SK-N-SH treated with all-trans-retinoic acid at 6 μM for 48 hours (cell line): ENCODE measurements at regions not wholly inside any gene's neighbourhood (a gene's known extent, or its start where the extent isn't known, plus 50 kb on each side); places are given as distances from the start of the nearest gene placed in this dataset.
"Not testable (repeated sequence)": the region's sequence is repeated elsewhere in the genome, so short reads cannot be mapped to it uniquely, and the experiment has no call there.

Experiments used
- ATAC-seq: fragments of 200-7000 bp; cut with Tn5 transposase; 3 replicates; pipeline ENCODE4 v1.9.1; 2020; ENCODE audit warnings: mild to moderate bottlenecking, moderate library complexity
- ARNTL ChIP-seq: fragments of 450-650 bp; formaldehyde crosslinking; IDR thresholded peaks from 2 replicates; pipeline ENCODE4 v1.5.0; 2020; ENCODE audit warnings: low read depth, mild to moderate bottlenecking, moderate library complexity, borderline replicate concordance
- BACH2 ChIP-seq: fragments of 250-450 bp; sonication (Bioruptor Pico); IDR thresholded peaks from 2 replicates; pipeline ENCODE4 v1.9.0; 2021; ENCODE audit warnings: mild to moderate bottlenecking, borderline replicate concordance
- CREB5 ChIP-seq: fragments of 250-450 bp; sonication (Bioruptor Pico); IDR thresholded peaks from 2 replicates; pipeline ENCODE4 v1.5.1; 2020; ENCODE audit warnings: low read depth, mild to moderate bottlenecking, moderate library complexity
- CSDC2 ChIP-seq: fragments of 250-450 bp; sonication (Bioruptor Pico); IDR thresholded peaks from 2 replicates; pipeline ENCODE4 v1.5.0; 2020; ENCODE audit warnings: mild to moderate bottlenecking, moderate library complexity
- CSRNP3 ChIP-seq: fragments of 250-450 bp; sonication (Bioruptor Pico); IDR thresholded peaks from 2 replicates; pipeline ENCODE4 v1.5.1; 2021; ENCODE audit warnings: mild to moderate bottlenecking, moderate library complexity
- ESRRG ChIP-seq: fragments of 250-450 bp; sonication (Bioruptor Pico); IDR thresholded peaks from 2 replicates; pipeline ENCODE4 v1.6.1; 2021; ENCODE audit warnings: mild to moderate bottlenecking
- GLIS3 ChIP-seq: fragments of 250-450 bp; sonication (Bioruptor Pico); IDR thresholded peaks from 2 replicates; pipeline ENCODE4 v1.5.0; 2020; ENCODE audit warnings: mild to moderate bottlenecking, moderate library complexity
- ISL1 ChIP-seq: fragments of 250-450 bp; sonication (Bioruptor Pico); IDR thresholded peaks from 2 replicates; pipeline ENCODE4 v2.1.2; 2022; ENCODE audit warnings: mild to moderate bottlenecking, moderate library complexity
- OSR1 ChIP-seq: fragments of 250-450 bp; sonication (Bioruptor Pico); IDR thresholded peaks from 2 replicates; pipeline ENCODE4 v1.8.0; 2022; ENCODE audit warnings: moderate library complexity, mild to moderate bottlenecking, inconsistent platforms
- PATZ1 ChIP-seq: fragments of 250-450 bp; sonication (Bioruptor Pico); IDR thresholded peaks from 2 replicates; pipeline ENCODE4 v1.8.0; 2020; ENCODE audit warnings: mild to moderate bottlenecking, moderate library complexity, borderline replicate concordance
- PPARA ChIP-seq: fragments of 250-450 bp; sonication (Bioruptor Pico); IDR thresholded peaks from 2 replicates; pipeline ENCODE4 v1.5.0; 2020; ENCODE audit warnings: mild to moderate bottlenecking, borderline replicate concordance
- RARB ChIP-seq: fragments of 250-450 bp; sonication (Bioruptor Pico); IDR thresholded peaks from 2 replicates; pipeline ENCODE4 v1.8.0; 2021; ENCODE audit warnings: mild to moderate bottlenecking, moderate library complexity
- TCF4 ChIP-seq: fragments of 250-450 bp; sonication (Bioruptor Pico); IDR thresholded peaks from 2 replicates; pipeline ENCODE4 v1.8.0; 2021; ENCODE audit warnings: mild to moderate bottlenecking, moderate library complexity, borderline replicate concordance
- TOX ChIP-seq: fragments of 250-450 bp; sonication (Bioruptor Pico); IDR thresholded peaks from 2 replicates; pipeline ENCODE4 v1.8.0; 2021; ENCODE audit warnings: mild to moderate bottlenecking, moderate library complexity, borderline replicate concordance
- TSHZ2 ChIP-seq: fragments of 250-450 bp; sonication (Bioruptor Pico); IDR thresholded peaks from 2 replicates; pipeline ENCODE4 v1.5.0; 2020; ENCODE audit warnings: mild to moderate bottlenecking, moderate library complexity
- ZC3H10 ChIP-seq: fragments of 250-450 bp; sonication (Bioruptor Pico); IDR thresholded peaks from 2 replicates; pipeline ENCODE4 v1.5.1; 2021; ENCODE audit warnings: mild to moderate bottlenecking, moderate library complexity
- ZFP3 ChIP-seq: fragments of 250-450 bp; sonication (Bioruptor Pico); IDR thresholded peaks from 2 replicates; pipeline ENCODE4 v1.5.0; 2020; ENCODE audit warnings: mild to moderate bottlenecking, moderate library complexity
- ZFP30 ChIP-seq: fragments of 450-650 bp; formaldehyde crosslinking; IDR thresholded peaks from 2 replicates; pipeline ENCODE4 v1.5.0; 2022; ENCODE audit warnings: mild to moderate bottlenecking, moderate library complexity
- ZNF565 ChIP-seq: fragments of 450-650 bp; formaldehyde crosslinking; conservative IDR thresholded peaks from 2 replicates; pipeline ENCODE4 v1.5.0; 2020; ENCODE audit warnings: low read depth, mild to moderate bottlenecking, moderate library complexity
- ZNF70 ChIP-seq: fragments of 450-650 bp; formaldehyde crosslinking; IDR thresholded peaks from 2 replicates; pipeline ENCODE4 v1.5.0; 2020; ENCODE audit warnings: mild to moderate bottlenecking, moderate library complexity

GRCh38 chr7:159335181-159335926 is 190.7 kb upstream of the VIPR2 start:
- ATAC-seq = peak; percentile 52

- ATAC-seq = not testable (repeated sequence)
Observed at GRCh38 chr7:159332854-159333479, 188.3 kb upstream of the VIPR2 start.

- ATAC-seq = no peak
- TF ChIP-seq ZFP30 (no peak), PATZ1 (CRISPR knock-in tag) (no peak), OSR1 (CRISPR knock-in tag) (no peak), PPARA (CRISPR knock-in tag) (no peak), ISL1 (CRISPR knock-in tag) (no peak), ZC3H10 (no peak), CSDC2 (CRISPR knock-in tag) (no peak), GLIS3 (CRISPR knock-in tag) (no peak), TCF4 (CRISPR knock-in tag) (no peak), CSRNP3 (CRISPR knock-in tag) (no peak), ESRRG (no peak), CREB5 (CRISPR knock-in tag) (no peak), BACH2 (CRISPR knock-in tag) (no peak)
Observed at GRCh38 chr7:159331462-159331861, 186.8 kb upstream of the VIPR2 start.

GRCh38 chr7:159329818-159330378 is 185.2 kb upstream of the VIPR2 start:
- ATAC-seq = no peak
- TF ChIP-seq OSR1 (CRISPR knock-in tag) (no peak), ZFP3 (CRISPR knock-in tag) (no peak), PPARA (CRISPR knock-in tag) (no peak), CSRNP3 (CRISPR knock-in tag) (no peak), TOX (CRISPR knock-in tag) (no peak), ISL1 (CRISPR knock-in tag) (no peak), ZNF70 (no peak), RARB (CRISPR knock-in tag) (no peak), ZNF565 (no peak), ZC3H10 (no peak), CSDC2 (CRISPR knock-in tag) (no peak), BACH2 (CRISPR knock-in tag) (no peak), CREB5 (CRISPR knock-in tag) (no peak), TCF4 (CRISPR knock-in tag) (no peak), TSHZ2 (CRISPR knock-in tag) (no peak), ARNTL (CRISPR knock-in tag) (no peak)
